GM13976 (cell line): ENCODE measurements at regions not wholly inside any gene's neighbourhood (a gene's known extent, or its start where the extent isn't known, plus 50 kb on each side); places are given as distances from the start of the nearest gene placed in this dataset.

Source experiments
- DNase-seq: peaks from one replicate; pipeline ENCODE4 v3.0.0; 2012; ENCODE audit warnings: low spot score
- CTCF ChIP-seq: IDR thresholded peaks from 2 replicates; pipeline ENCODE4 v1.5.1; 2012; ENCODE audit warnings: borderline replicate concordance, mild to moderate bottlenecking; ENCODE audit not compliant: insufficient read depth; ENCODE audit errors: extremely low read depth, missing control alignments, control extremely low read depth
- in situ Hi-C: fragments of 300-500 bp; cut with MboI; formaldehyde crosslinking; loops from one replicate; pipeline ENCODE4 v1.12.0; 2022; ENCODE audit warnings: low sequenced_read_pairs, mixed read lengths, inconsistent platforms; ENCODE audit not compliant: unreplicated experiment

DNA sequence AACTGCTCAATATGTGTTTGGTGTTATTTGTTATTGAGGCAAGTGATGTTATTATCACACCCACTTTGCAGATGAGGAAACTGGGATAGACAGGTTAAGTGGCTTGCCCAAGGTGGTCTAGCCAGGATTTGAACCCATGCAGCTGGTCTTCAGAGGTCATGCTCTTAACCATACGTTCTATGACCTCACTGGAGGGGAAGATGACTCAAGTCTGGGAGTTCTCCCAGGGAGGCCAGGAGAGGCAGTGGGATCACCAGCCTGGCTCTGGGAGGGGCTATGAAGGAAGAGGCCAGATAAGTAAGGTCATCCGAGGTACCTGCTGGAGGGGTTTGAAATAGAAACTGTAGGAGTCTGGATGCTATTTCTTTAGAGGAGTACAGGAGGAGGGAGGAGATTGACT, 95.3 kb downstream of the NAV1 start:
- in situ Hi-C loops = no loop called here
- no peak for TF ChIP-seq CTCF
- DNase-seq = no peak

GRCh38 chr1:201636097-201636496, 97.2 kb downstream of the NAV1 start:
- TF ChIP-seq CTCF = no peak
- no peak for DNase-seq
- in situ Hi-C loops = no loop called here

- TF ChIP-seq CTCF = no peak
- in situ Hi-C loops = no loop called here
Observed at GRCh38 chr1:201636510-201636971, 97.6 kb downstream of the NAV1 start.

GRCh38 chr1:201637282-201638079, 98.6 kb downstream of the NAV1 start:
- no peak for TF ChIP-seq CTCF
- in situ Hi-C loops = no loop called here
- no peak for DNase-seq

More at GRCh38 chr1:201636510-201636971, 97.6 kb downstream of the NAV1 start:
- DNase-seq = no peak

- TF ChIP-seq CTCF = no peak
- in situ Hi-C loops = no loop called here
- DNase-seq = no peak
Observed at GRCh38 chr1:201639391-201639790, 100.5 kb downstream of the NAV1 start.

GRCh38 chr1:201639826-201640225, 100.9 kb downstream of the NAV1 start:
- DNase-seq = no peak
- in situ Hi-C loops = no loop called here
- TF ChIP-seq CTCF = no peak
